Cardiac septum (tissue), 1 donor: ENCODE measurements at regions not wholly inside any gene's neighbourhood (a gene's known extent, or its start where the extent isn't known, plus 50 kb on each side); places are given as distances from the start of the nearest gene placed in this dataset.
"Not testable (repeated sequence)": the region's sequence is repeated elsewhere in the genome, so short reads cannot be mapped to it uniquely, and the experiment has no call there.

Source experiments
- DNase-seq: peaks from one replicate; pipeline ENCODE4 v3.0.0-alpha.2; 2020; ENCODE audit warnings: low spot score
- intact Hi-C: fragments of 100-400 bp; cut with DNase I; formaldehyde crosslinking; loops from one replicate; pipeline ENCODE4 v1.14.0; 2022
- donor health status: DM: no; HTN: no; CAD: no.

DNA sequence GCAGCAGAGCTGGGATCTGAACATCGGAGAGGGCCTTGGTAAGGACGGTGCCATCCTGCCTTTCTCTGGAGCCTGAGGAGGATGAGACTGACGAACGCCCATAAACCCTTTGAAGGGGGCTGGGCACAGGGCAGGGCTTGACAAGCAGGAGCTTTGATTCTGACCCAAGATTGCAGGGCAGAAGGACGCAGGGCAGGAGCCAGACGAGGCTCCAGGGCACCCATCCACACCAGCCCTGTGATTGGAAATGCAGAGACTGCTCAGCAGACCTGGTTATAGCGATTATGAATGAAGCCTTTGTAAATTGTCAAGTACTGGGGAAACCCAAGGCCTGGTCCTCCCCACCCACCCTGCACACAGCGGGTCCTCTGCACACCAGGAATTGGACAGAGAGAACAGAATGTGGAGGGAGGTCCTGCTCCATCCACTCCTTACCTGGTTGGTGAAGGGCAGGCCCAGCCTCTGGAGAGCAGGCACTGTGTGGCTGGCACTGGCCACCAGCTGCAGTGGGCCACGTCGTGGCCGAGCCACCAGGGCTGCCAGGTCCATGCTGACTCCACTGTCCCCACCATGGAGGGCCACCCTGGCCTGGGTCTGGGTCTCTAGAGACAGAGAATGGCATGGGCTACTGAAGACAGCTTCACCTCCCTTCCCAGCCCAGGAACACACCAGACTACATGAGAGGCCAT lies 68.8 kb downstream of the RMI2 start:
- no peak for DNase-seq
- intact Hi-C loops: loop anchor here (10.0 kb wide), 1 partner anchor 91 kb away; no protein-coding TSS in a partner anchor

DNA sequence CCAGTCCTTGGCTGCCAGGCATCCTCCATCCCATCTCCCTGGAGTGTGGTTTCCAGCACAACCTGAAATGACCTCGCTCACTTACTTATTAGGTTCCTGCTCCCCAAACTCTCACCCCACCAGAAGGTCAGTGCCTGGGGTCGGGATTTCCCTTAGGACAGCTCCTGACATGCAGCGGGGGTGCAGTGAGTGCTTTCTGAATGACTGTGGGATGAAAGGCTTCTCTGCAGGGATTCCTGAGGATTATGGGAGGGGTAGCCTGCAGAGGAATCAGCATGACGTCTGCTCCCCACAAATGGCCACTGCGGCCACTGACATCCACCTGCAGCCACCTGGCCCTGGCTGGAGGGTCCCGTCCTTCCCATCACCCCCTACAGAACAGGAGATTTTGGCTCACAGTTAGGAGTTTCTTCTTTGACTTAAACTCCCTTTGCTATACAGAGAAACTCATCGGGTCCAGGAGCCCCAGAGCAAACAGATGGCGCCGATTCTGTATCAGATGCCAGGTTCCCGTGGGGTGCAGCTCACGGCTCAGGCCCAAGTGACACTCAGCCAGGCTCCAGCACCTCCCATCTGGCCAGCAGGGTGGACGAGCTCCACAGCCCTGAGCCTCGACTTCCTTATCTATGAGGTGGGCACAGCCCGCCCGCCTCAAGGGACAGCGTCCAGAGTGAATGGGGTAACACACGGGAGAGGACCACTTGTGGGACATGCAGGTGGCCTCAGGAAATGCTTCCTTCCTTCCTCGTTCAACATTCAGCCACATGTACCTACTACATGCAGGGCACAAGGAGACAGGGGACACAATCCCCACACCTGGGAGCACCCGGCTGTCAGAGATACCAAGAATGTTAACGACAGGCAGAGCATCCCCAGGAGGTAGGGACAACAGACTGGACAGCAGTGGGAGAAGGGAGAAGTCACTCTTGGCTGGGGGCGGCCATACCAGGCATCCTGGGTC lies 69.8 kb downstream of the RMI2 start:
- intact Hi-C loops: loop anchor here (10.0 kb wide), 1 partner anchor 90 kb away; no protein-coding TSS in a partner anchor
- no peak for DNase-seq

DNA sequence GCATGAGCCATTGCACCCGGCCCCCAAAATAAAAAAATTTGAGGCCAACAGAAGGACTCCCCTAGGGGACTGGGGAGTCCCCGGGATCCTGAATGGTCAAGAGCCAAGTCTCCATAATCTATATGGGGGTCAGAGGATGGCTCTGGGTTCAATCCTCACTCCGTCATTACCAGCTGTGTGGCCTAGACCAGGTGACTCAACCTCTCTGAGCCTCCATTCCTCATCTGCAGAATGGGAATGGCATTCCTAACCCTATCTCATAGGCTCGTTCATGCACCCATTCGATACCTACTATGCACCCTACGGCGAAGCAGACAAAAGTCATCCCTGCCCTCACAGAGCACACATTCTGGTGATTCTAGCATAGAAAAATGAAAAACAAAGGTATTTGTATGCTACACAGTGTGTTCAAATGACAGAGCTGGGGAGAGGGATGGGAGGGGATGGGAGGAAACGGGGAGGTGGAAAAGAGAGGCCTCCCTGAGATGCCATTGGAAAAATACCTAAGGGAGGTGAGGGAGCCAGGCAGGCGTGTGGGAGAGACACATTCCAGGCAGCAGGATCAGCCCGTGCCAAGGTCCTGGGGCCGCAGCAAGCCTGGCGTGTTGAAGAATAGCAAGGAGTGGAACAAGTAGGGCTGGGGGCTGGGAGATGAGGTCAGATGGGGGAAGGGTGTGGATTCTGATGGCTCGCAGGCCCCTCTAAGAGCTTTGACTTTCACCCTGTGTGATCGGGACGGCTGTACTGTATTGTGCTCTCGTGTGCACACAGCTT lies 71.2 kb downstream of the RMI2 start:
- no peak for DNase-seq
- intact Hi-C loops: loop anchor here (10.0 kb wide), 1 partner anchor 88 kb away; no protein-coding TSS in a partner anchor

DNA sequence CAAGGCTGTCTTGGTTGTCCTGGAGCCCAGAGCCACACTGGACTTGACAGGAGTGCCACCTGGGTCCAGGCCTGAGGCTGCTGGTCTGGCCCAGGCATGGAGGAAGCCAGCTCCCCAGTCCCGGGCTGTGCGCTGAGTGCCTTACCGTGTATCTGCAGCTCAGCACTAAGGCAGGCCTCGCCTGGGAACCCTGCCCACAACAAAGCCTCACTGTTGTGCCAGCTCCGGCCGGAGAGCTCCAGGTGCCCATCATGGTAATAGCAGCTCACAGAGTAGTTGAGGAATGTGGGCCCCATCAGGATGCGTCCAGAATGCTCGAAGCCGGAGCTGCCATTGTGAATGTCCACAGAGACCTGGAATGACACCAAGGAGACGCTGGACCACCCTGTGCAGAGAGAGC lies 72.2 kb downstream of the RMI2 start:
- peak; percentile 85 for DNase-seq
- intact Hi-C loops: loop anchor here (10.0 kb wide), 1 partner anchor 87 kb away; no protein-coding TSS in a partner anchor

DNA sequence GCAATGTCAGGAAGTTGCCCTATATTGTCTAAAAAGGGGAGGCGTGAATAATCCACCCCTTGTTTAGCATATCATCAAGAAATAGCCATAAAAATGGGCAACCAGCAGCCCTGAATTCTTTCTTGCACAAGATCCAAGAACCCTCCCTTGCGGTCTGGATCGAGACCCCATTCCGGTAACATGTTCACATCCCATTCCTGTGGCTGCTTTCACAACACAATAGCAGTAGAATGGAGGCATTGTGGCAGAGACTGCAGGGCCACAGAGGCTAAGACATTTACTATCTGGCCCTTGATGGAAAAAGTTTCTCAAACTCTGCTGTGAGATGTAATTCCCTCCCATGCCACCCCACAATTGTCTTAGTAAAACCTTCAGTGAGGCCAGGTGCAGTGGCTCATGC lies 73.2 kb downstream of the RMI2 start:
- intact Hi-C loops: loop anchor here (10.0 kb wide), 1 partner anchor 86 kb away; no protein-coding TSS in a partner anchor
- DNase-seq: no peak

DNA sequence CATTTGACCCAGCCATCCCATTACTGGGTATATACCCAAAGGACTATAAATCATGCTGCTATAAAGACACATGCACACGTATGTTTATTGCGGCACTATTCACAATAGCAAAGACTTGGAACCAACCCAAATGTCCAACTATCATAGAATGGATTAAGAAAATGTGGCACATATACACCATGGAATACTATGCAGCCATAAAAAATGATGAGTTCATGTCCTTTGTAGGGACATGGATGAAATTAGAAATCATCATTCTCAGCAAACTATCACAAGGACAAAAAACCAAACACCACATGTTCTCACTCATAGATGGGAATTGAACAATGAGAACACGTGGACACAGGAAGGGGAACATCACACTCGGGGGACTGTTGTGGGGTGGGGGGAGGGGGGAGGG lies 74.8 kb downstream of the RMI2 start:
- DNase-seq, intact Hi-C loops: not testable (repeated sequence)

DNA sequence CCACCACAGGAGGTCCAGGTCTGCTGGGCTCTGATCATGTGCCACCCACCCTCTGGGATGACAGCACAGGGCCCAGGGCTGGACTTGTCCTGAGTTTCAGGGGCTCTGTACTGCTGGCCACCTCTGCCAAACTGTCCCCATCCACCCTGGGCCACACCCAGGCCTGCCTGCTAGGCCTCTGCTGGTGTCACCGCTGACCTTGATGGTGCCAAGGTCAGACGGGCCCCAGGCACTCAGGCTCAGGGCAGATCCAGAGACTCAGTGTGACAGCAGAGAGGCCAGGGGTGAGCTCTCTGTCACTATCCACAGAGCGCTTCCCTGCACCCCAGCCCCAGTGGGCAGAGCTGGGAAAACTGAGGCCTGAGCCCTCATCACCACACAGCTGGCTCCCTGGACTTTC lies 75.6 kb downstream of the RMI2 start:
- no peak for DNase-seq
- intact Hi-C loops: no loop called here

DNA sequence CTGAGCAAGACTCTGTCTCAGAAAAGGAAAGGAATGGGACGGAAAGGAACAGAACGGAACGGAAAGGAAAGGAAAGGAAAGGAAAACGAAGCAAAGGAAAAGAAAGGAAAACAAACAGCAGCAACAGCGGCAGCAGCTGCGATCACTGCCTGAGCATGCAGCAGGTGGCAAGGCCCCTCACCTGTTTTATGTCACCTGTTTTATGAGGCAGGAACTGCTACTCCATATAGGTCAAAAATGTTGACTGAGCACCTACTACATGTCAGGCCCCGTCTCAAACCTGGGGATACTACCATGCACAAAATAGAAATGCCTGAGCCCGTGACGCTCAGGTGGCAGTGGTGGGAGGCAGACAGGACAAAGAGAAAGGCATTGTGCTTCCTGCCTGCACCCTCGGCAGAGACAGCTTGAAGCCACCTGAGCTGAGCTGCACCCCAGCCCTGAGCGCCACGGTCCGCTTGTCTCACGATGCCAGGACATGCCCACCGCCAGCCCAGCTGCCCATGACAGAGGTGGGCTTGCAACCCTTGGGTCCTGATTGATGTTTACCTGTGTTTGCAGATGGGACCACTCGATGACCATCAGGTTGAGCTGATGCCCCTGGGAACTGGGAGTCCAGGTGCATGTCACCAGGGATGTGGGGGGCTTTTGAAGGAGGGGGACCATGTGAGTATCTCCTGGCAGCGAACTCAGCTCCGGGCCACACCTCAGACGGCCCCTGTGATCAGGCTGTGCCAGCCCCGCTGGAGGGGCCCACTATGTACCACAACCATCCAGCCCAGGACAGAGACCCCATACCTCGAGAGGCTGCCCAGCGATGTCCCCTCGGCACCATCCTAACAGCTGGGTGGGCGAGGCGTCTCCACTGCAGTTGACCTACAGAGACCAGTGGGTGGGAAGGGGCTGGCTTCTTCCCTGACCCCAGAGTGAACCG lies 77.4 kb downstream of the RMI2 start:
- no peak for DNase-seq
- intact Hi-C loops: no loop called here

DNA sequence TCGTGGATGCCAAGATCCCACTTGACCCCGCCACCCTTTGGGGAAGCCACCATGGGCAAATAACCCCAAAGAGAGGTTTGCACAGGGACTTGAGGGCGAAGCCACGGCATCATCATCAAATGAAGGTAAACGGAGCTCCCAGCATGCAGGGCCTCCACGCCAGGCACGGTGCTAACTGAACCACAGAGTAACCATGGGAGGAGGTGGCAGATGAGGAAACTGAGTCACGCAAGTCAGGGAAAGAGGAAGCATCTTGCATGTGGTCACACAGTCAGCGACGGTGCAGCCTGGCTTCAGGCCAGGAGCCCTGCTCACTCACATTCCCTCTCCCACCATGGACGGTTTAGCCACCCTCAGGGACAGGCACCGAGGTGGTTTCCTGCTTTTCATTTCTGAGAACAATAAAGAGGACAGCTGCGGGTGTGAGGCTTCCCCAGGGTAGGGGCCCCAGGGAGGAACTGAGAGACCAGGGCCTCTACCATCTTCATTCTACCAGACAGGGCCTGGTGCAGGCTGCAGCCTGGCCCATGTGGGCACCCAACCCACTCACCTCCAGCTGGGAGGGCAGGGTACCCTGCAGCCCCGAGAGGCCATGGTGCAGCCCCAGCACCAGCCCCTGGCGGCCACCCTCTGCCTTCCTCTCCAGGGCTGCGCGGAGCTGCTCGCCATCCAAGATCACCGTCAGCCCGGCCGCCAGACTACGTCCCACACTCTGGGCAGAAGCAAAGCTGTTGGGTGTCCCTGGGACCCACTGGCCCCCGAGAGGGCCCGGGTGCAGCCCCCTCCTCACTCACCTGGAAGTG lies 78.3 kb downstream of the RMI2 start:
- intact Hi-C loops: no loop called here
- DNase-seq: no peak

DNA sequence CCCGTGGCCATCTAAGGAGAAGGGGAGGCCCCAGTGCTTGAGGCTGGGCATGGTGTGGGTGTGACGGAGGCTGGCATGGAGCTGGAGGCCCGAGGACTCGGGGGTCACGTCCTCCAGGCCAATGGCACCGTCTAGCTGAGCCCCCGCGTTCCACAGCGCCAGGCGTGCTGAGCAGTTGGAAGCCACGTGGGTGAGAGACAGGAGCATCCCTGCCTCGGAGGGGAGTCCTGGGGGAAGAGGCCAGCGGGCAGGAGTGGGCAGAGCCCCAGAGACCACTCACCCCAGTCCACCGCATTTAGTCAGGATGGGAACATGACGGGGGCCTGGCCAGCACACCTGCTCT lies 78.8 kb downstream of the RMI2 start:
- DNase-seq: no peak
- intact Hi-C loops: no loop called here

DNA sequence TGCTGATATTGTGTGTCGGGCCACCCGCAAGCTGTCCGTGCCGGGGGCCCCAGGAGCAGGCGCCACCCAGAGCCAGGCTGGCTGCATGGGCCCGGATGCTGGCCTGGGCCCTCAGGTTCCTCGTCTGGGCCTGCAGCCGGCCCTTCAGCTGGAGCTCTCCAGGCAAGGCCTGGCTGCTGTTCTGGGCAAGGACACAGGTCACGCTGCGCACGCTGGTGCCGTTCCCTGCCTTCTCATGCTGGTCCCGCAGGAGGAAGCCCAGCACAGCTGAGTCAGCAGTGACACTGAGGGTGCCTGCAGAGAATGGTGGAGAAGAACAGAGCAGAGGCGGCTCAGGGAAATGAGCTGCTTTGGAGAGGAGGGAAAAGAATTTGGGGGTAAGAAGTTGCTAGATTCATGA lies 79.9 kb downstream of the RMI2 start:
- intact Hi-C loops: no loop called here
- no peak for DNase-seq

DNA sequence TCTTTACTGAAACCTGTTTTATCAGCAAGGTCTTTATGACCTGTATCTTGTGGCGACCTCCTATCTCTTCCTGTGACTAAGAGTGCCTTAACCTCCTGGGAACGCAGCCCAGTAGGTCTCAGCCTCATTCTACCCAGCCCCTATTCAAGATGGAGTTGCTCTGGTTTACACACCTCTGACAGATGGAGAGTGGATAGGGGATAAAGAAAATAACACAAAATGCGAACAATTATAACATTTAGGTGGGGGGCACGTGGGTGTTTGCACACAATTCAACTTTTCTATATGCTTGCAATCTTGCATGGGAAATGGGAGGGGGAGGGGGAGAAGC lies 83.3 kb downstream of the RMI2 start:
- intact Hi-C loops: no loop called here
- no peak for DNase-seq

DNA sequence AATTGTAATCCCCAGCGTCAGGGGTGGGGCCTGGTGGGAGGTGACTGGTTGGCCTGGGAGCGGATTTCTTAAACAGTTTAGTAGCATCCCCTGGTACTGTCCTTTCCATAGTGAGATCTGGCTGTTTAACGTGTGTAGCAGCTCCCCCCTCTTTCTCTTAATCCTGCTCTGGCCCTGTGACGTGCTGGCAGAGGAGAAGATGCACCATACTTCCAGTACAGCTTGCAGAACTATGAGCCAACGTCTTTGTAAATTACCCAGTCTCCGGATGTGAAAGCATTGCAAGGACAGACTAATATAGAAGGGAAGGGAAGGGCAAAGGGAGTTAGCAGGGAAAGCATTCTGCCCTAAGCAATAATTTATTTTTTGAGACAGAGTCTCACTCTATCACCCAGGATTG lies 83.9 kb downstream of the RMI2 start:
- intact Hi-C loops: no loop called here
- DNase-seq: no peak

DNA sequence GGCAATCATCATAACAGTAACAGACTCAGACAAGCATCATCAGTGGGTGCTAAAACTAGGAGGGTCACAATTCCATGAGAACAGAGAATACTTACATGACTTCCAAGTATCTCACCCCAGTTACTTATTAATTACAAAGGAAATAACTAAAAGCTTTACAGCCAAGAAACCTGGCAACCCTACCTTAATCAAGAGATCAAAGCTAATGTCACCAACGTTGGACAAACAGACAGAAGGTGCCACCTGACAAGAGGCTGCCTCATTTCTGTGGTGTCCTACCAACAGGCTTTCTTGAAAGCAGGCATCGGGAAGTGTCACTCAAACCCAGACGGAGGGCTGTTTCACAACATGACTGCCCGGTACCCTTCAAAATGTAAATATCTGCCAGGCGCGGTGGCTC lies 84.6 kb downstream of the RMI2 start:
- no peak for DNase-seq

DNA sequence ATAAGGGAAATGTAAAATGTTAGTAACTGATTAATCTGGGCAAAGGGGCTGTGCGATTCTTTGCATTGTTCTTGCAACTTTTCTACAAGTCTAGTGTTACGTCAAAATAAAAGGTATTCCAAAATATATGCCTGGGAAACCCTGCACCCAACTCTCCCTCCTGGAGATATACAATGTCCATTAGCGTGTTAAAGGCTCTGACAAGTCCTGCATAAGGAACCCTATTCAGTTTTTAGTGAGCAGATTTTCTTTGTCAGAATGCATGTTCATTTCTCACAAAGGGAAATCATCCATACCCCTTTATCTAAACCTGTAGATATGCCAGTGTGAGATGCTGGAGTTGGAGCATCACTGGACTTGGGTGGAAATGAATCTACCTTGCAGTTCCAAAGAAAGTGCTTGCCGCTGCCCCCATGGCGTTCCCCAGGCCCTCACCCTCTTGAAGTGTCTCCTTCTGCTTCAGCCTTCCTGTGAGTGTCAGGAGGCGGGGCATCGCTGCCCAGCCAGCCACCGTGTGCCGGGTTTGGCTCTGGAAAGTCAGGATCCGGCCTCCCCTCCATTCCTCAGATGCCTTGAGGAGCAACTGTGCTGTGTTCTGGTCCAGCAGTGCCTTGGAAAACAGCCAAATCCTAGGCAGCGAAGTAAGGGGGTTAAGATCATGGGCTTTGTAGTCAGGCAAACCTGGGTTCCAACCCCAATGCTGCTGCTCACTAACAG lies 85.5 kb downstream of the RMI2 start:
- intact Hi-C loops: loop anchor here (5.0 kb wide), 1 partner anchor 52 kb away; no protein-coding TSS in a partner anchor
- no peak for DNase-seq

More for the DNA sequence above, 84.6 kb downstream of the RMI2 start:
- intact Hi-C loops: loop anchor here (5.0 kb wide), 1 partner anchor 52 kb away; no protein-coding TSS in a partner anchor

DNA sequence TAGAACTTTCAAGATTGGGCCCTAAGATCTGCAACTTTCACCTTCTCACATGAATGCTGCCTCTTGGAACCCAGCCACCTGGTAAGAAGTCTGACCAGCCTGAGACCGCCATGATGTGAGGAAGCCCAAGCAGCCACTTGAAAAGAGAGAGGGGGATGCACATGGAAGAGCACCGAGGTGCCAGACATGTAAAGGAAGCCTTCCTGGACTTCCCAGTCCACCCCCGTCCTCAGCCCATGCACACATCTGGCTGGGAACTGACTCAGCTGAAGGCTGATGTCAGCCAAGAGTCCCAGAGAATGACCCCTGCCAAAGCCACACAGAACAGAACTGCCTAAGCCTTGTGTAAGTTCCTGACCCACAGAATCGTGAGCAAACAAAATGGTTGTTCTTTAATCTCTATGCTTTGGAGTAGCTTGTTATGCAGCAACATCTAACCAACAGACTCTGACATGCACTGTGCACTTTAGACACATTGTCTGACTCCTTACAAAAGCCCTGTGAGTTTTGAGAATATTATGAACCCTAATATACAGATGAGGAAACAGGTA lies 86.7 kb downstream of the RMI2 start:
- no peak for DNase-seq
- intact Hi-C loops: loop anchor here (5.0 kb wide), 1 partner anchor 50 kb away; no protein-coding TSS in a partner anchor

DNA sequence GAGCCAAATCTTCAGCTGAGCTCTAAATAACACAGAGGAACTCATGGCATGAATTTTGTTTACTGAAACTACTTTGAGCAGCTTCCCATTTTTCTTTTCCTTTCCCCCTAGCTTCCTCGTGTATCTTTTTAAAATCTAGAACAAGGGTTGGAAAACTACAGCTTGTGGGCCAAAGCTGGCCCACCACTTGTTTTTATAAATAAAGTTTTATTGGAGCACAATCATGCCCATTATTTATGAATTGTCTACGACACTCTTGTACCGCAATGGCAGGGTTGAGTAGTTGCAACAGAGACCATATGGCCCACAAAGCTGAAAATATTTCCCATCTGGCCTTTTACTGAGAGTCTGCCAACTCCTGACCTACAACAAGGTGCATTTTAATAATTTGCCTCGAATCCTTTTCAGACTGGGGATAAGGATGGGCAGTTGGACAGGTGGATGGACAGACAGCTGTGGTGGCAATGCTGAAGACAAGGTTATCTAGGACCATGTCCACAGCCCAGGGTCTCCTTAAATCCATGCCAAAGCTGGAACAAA lies 87.7 kb downstream of the RMI2 start:
- DNase-seq: no peak
- intact Hi-C loops: loop anchor here (5.0 kb wide), 1 partner anchor 49 kb away; no protein-coding TSS in a partner anchor
